ENCODE measurements at regions not wholly inside any gene's neighbourhood (a gene's known extent, or its start where the extent isn't known, plus 50 kb on each side); places are given as distances from the start of the nearest gene placed in this dataset.

DNA sequence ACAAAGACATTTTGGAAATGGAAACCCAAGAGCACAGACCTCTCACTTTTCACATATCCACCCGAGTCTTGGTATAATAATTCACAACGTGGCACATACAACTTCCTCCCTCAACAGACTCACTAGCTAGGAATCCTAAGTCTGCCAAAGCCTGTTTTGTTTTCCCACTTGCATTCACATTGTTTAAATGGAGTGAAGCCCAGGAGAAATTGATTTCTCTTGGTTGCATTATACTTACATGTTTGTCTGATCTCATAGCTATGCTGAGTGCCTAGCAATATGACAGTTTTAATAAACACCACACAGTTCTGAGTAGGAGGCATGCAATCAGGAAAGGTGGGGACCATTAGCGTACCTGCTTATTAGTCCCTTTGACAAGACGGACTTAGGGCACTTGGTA, 348.6 kb upstream of the ADGRL4 start:
- H3K4me1 ChIP-seq (ENCODE audit: control insufficient read depth in 4 of 4, insufficient read depth in 4 of 4, low read length in 3 of 4), result no peaks in the 10 kb centered on the region
- H3K4me3 ChIP-seq (ENCODE audit: low read depth in 1 of 3, low read length in 3 of 3), result no peak overlapping the region
- H3K27me3 ChIP-seq (ENCODE audit: control insufficient read depth in 4 of 4, insufficient read depth in 4 of 4, low read length in 3 of 4), result peaks cover 0 to 6% (median 0%) of the 10 kb centered on the region in 4 donors
- H3K27ac ChIP-seq (ENCODE audit: low read depth in 1 of 2, low read length in 2 of 2), result no peak overlapping the region
- 71% methylated on average over 4 of the region's 4 CpGs for WGBS
- no peak for TF ChIP-seq GABPA (IDR thresholded peaks at IDR 0.05 in 1 of 2, conservative IDR thresholded peaks at IDR 0.05 in 1 of 2)
- no peak for TF ChIP-seq EGR1 (IDR thresholded peaks at IDR 0.05; ENCODE audit: low read depth in 2 of 2)
- TF ChIP-seq ZBTB33 (IDR thresholded peaks at IDR 0.05), result no peak
- no peak for TF ChIP-seq MAX (IDR thresholded peaks at IDR 0.05)
- TF ChIP-seq TAF1 (conservative IDR thresholded peaks at IDR 0.05), result no peak
- TF ChIP-seq FOXA1 (IDR thresholded peaks at IDR 0.05), result no peak
- H3K9ac ChIP-seq (ENCODE audit: low read depth in 1 of 2, low read length in 2 of 2), result no peak overlapping the region
- H3K36me3 ChIP-seq (ENCODE audit: control insufficient read depth in 4 of 4, insufficient read depth in 3 of 4, low read depth in 1 of 4, low read length in 3 of 4), result no peaks in the 10 kb centered on the region
- DNase-seq (ENCODE audit: low spot score), result no peak
- H3K9me3 ChIP-seq (ENCODE audit: control insufficient read depth in 4 of 4, low read length in 3 of 4), result no peaks in the 10 kb centered on the region

DNA sequence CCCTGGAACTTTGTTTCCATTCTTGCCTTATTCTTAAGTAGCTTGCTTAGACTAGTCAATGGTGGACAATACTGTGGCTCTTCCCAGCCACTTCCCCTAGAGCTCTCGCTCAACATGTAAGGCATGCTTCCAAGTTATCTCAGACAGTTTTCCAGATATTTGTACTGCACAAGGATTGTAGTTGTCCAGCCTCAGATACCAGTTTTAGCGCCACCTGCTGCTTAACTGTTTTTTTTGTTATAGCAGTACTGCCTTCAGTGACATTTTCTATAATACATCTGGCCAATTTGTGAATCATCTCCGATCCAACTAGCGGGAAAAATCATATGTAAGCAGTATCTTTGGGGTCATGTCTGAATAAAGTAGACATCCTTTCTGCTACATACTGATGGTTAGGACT, 346.7 kb upstream of the ADGRL4 start:
- peaks cover 0 to 6% (median 0%) of the 10 kb centered on the region in 4 donors for H3K27me3 ChIP-seq (ENCODE audit: control insufficient read depth in 4 of 4, insufficient read depth in 4 of 4, low read length in 3 of 4)
- no peaks in the 10 kb centered on the region for H3K4me1 ChIP-seq (ENCODE audit: control insufficient read depth in 4 of 4, insufficient read depth in 4 of 4, low read length in 3 of 4)
- H3K36me3 ChIP-seq (ENCODE audit: control insufficient read depth in 4 of 4, insufficient read depth in 3 of 4, low read depth in 1 of 4, low read length in 3 of 4), result no peaks in the 10 kb centered on the region
- H3K27ac ChIP-seq (ENCODE audit: low read depth in 1 of 2, low read length in 2 of 2), result no peak overlapping the region
- no peak overlapping the region for H3K4me3 ChIP-seq (ENCODE audit: low read depth in 1 of 3, low read length in 3 of 3)
- WGBS, result 54% methylated on average over 4 of the region's 4 CpGs
- DNase-seq (ENCODE audit: low spot score), result no peak
- H3K9ac ChIP-seq (ENCODE audit: low read depth in 1 of 2, low read length in 2 of 2), result no peak overlapping the region
- no peaks in the 10 kb centered on the region for H3K9me3 ChIP-seq (ENCODE audit: control insufficient read depth in 4 of 4, low read length in 3 of 4)
- TF ChIP-seq, protein P1, sequence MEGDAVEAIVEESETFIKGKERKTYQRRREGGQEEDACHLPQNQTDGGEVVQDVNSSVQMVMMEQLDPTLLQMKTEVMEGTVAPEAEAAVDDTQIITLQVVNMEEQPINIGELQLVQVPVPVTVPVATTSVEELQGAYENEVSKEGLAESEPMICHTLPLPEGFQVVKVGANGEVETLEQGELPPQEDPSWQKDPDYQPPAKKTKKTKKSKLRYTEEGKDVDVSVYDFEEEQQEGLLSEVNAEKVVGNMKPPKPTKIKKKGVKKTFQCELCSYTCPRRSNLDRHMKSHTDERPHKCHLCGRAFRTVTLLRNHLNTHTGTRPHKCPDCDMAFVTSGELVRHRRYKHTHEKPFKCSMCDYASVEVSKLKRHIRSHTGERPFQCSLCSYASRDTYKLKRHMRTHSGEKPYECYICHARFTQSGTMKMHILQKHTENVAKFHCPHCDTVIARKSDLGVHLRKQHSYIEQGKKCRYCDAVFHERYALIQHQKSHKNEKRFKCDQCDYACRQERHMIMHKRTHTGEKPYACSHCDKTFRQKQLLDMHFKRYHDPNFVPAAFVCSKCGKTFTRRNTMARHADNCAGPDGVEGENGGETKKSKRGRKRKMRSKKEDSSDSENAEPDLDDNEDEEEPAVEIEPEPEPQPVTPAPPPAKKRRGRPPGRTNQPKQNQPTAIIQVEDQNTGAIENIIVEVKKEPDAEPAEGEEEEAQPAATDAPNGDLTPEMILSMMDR (IDR thresholded peaks at IDR 0.05; ENCODE audit: low read depth, low read length, missing input control), result peak; percentile 35
- TF ChIP-seq MAX (IDR thresholded peaks at IDR 0.05) (no peak), RAD21 (IDR thresholded peaks at IDR 0.05) (peak; percentile 58 to 75)

DNA sequence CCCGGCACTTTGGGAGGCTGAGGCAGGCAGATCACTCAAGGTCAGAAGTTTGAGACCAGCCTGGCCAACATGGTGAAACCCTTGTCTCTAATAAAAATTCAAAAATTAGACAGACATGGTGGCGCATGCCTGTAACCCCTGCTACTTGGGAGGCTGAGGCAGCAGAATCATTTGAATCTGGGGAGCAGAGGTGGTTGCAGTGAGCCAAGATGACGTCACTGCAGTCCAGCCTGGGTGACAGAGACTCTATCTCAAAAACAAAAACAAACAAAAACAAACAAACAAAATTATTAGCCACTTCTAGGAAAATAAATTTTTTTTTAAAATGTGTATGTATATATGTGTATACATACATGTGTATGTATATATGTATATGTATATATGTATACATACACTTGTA, 320.3 kb upstream of the ADGRL4 start:
- no peaks in the 10 kb centered on the region for H3K36me3 ChIP-seq (ENCODE audit: control insufficient read depth in 4 of 4, insufficient read depth in 3 of 4, low read depth in 1 of 4, low read length in 3 of 4)
- 83% methylated on average over 3 of the region's 3 CpGs for WGBS
- no peak overlapping the region for H3K9ac ChIP-seq (ENCODE audit: low read depth in 1 of 2, low read length in 2 of 2)
- H3K27me3 ChIP-seq (ENCODE audit: control insufficient read depth in 4 of 4, insufficient read depth in 4 of 4, low read length in 3 of 4), result no peaks in the 10 kb centered on the region
- DNase-seq (ENCODE audit: low spot score), result no peak
- H3K9me3 ChIP-seq (ENCODE audit: control insufficient read depth in 4 of 4, low read length in 3 of 4), result no peaks in the 10 kb centered on the region
- no peak overlapping the region for H3K4me3 ChIP-seq (ENCODE audit: low read depth in 1 of 3, low read length in 3 of 3)
- H3K27ac ChIP-seq (ENCODE audit: low read depth in 1 of 2, low read length in 2 of 2), result no peak overlapping the region
- H3K4me1 ChIP-seq (ENCODE audit: control insufficient read depth in 4 of 4, insufficient read depth in 4 of 4, low read length in 3 of 4), result no peaks in the 10 kb centered on the region
- TF ChIP-seq, protein P2, sequence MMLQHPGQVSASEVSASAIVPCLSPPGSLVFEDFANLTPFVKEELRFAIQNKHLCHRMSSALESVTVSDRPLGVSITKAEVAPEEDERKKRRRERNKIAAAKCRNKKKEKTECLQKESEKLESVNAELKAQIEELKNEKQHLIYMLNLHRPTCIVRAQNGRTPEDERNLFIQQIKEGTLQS (IDR thresholded peaks at IDR 0.05), result no peak
- TF ChIP-seq GABPA (IDR thresholded peaks at IDR 0.05 in 1 of 2, conservative IDR thresholded peaks at IDR 0.05 in 1 of 2) (no peak), MAX (IDR thresholded peaks at IDR 0.05) (no peak), TAF1 (conservative IDR thresholded peaks at IDR 0.05) (no peak), ZBTB33 (IDR thresholded peaks at IDR 0.05) (no peak), RAD21 (IDR thresholded peaks at IDR 0.05) (no peak), FOXA1 (IDR thresholded peaks at IDR 0.05) (no peak), FOXA2 (IDR thresholded peaks at IDR 0.05) (no peak), HNF4G (IDR thresholded peaks at IDR 0.05) (no peak), NR2F2 (IDR thresholded peaks at IDR 0.05) (no peak), EGR1 (IDR thresholded peaks at IDR 0.05; ENCODE audit: low read depth in 2 of 2) (no peak), JUND (IDR thresholded peaks at IDR 0.05) (no peak), YY1 (IDR thresholded peaks at IDR 0.05) (no peak), RXRA (IDR thresholded peaks at IDR 0.05) (no peak), HNF4A (conservative IDR thresholded peaks at IDR 0.05) (no peak)
- TF ChIP-seq, protein P1 (IDR thresholded peaks at IDR 0.05; ENCODE audit: low read depth, low read length, missing input control), result no peak

All from liver (tissue), 8 donors.